HG03342 (cell line): ENCODE measurements at regions not wholly inside any gene's neighbourhood (a gene's known extent, or its start where the extent isn't known, plus 50 kb on each side); places are given as distances from the start of the nearest gene placed in this dataset.

Source experiments
- ATAC-seq: cut with Tn5 transposase; IDR thresholded peaks from one replicate; pipeline ENCODE4 v1.9.1; 2021; ENCODE audit warnings: mild to moderate bottlenecking, moderate library complexity; ENCODE audit not compliant: unreplicated experiment

DNA sequence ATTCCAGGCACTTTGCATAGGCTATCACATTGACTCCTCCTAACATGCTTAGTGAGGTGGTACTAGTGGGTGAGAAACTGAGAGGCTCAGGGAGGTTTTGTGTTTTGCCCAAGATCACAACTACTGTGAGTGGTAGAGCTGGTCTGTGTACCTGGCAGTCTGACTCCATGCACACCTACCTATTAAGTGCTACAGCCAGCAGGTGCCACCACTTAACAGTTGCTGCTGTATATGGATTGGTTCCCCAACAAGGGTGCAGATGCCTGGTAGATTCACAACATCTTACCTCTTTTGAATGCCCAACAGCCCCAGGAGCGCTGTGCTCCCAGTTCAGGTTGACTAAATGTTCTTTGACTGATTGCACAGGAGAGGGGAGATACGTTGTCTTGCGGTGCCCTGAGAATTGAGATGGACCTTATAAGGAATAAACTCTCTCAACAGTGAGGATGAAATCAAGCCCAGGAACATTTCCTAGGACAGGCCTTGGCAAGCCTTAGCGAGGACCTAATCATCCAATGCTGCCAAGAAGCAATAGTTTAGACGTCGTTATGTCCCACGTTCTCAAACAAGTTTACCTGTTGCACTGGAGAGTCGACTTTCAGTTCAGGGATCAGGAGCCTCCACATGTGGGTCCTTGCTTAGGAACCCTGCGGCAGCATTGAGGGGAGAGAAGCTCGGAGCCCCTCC lies 78.9 kb upstream of the F3 start:
- ATAC-seq, result no peak

DNA sequence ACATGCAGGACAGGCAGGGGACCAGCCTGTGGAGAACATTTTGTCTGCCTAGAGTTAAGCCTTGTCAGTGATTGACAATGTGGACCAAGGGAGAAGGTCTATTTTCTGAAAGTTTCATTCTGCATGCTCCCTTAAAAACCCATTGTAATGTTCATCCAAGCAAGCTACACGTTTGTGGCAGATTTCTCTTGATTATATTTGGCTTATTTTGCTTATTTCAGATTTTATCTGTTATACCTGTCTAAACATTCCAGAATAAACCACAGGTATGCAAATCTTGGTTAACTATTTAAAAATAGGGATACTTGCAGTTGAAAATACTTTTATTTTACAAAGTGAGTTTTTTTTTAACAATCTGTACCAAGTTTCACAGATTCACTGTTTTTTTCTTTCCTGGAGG lies 78.2 kb upstream of the F3 start:
- ATAC-seq, result no peak

GRCh38 chr1:94617957-94618739 lies 76.6 kb upstream of the F3 start:
- ATAC-seq, result no peak

GRCh38 chr1:94617134-94617805 lies 75.7 kb upstream of the F3 start:
- ATAC-seq, result no peak

GRCh38 chr1:94616506-94616905 lies 74.9 kb upstream of the F3 start:
- ATAC-seq, result no peak

DNA sequence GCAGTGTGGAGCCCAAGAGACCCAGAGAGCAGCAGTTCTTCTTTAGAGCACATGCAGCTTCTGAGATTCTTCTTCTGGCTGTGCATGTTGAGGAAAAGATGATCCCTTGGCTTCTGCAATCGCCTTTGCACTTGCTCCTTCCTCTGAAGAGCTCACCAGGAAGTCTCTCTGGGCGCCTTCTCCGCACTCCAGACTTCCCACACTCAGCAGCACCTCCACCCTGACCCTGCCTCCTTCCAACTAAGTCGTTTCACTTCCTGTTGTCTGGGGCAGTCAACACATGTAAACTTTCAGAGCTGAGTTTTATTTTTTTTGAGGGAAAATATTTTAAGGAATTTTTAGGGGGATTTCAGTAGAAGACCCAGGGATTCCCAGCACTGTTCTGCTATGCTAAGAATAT lies 73.4 kb upstream of the F3 start:
- ATAC-seq, result no peak

DNA sequence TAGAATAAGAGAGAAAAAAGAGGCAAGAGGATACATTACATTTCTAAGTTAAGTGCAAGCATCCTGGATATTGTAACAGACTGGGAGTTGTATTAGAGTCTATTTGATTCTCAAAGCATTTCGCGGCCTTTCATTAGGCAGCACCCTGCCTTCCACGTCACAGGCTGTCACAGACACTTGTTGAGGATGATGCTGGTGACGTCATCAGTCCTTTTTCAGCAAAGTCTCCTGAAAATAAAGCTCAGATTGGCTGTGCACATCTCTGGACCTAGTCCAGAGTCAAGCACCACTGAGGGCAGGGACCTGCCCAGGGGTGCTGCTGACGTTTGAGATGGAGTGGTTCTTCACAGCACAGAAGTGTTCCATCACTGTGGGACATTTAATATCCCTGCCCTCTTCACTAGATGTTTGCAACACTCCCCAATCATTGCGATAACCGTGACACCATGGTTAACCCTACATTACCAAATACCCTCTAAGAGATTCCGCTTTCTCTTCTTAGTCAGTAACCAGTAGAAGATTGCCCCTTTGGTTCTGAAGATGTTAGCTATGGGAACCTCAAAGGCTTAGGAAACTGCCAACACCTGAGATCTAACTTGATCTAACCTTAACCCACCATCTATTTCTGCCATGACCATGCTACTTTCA lies 72.7 kb upstream of the F3 start:
- ATAC-seq, result no peak

GRCh38 chr1:94612525-94613204 lies 71.1 kb upstream of the F3 start:
- ATAC-seq, result no peak

- no peak for ATAC-seq
These were observed 70.3 kb upstream of the F3 start for GRCh38 chr1:94611681-94612475.

- ATAC-seq, result no peak
These were observed 68.1 kb upstream of the F3 start for GRCh38 chr1:94609619-94610018.

- no peak for ATAC-seq
These were observed 67.4 kb upstream of the F3 start for GRCh38 chr1:94608852-94609530.

GRCh38 chr1:94608142-94608851 lies 66.7 kb upstream of the F3 start:
- no peak for ATAC-seq

GRCh38 chr1:94607398-94607797 lies 65.8 kb upstream of the F3 start:
- ATAC-seq, result no peak

DNA sequence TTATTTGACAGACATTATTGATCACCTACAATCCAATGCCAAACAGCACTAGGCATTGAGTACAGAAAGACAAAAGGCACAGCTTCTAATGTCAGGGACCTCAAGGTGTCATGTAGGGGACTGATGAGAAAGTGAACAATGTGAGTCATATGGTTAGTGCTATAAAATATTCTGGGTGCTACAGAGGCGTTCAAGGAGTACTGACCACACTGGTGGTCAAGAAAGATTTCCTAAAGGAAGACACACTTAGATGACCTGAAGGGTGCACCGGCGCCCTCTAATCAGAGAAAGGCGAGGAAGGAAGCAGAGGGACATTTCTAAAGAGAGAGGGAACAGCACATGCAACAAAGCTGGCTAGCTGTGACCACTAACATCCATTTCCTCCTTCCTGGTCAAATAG lies 64.9 kb upstream of the F3 start:
- ATAC-seq, result no peak

DNA sequence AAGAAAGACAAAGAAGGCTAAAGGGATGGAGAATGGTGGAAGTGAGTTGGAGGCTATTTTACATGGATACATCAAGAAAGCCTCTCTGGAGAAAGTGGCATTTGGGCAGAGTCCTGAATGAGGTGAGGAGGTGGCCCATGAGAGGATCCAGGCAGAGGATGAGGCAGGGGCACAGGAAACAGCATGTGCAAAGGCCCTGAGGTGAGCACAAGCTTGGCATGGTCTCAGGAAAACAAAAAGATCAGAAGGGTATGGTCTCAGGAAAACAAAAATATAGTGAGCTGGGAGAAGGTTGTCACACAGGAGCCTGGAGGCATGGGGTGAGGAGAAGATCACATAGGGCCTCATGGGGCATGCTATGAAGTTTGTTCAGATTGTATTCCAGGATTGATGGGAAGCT lies 62.1 kb upstream of the F3 start:
- no peak for ATAC-seq

- ATAC-seq, result no peak
These were observed 61.5 kb upstream of the F3 start for GRCh38 chr1:94602802-94603625.

GRCh38 chr1:94602316-94602715 lies 60.8 kb upstream of the F3 start:
- ATAC-seq, result no peak

GRCh38 chr1:94600556-94600955 lies 59.0 kb upstream of the F3 start:
- ATAC-seq, result no peak
